ENCODE measurements at regions not wholly inside any gene's neighbourhood (a gene's known extent, or its start where the extent isn't known, plus 50 kb on each side); places are given as distances from the start of the nearest gene placed in this dataset.

- Histone ChIP-seq H4K20me1 (ENCODE audit: insufficient read depth, low read length) (no peaks in the 10 kb centered on the region), H3K4me2 (ENCODE audit: low read depth, low read length) (no peak overlapping the region), H3K18ac (ENCODE audit: low read depth, low read length) (no peak overlapping the region), H2BK15ac (ENCODE audit: low read depth, low read length) (no peak overlapping the region), H3K56ac (ENCODE audit: extremely low read depth, insufficient read depth, low read length) (no peak overlapping the region), H2BK20ac (ENCODE audit: low read depth, low read length) (no peak overlapping the region), H2AFZ (replicated peaks; ENCODE audit: low read length, poor library complexity) (no peak overlapping the region), H3K23ac (ENCODE audit: low read depth, low read length) (no peak overlapping the region), H3K14ac (replicated peaks; ENCODE audit: low read depth, low read length) (no peak overlapping the region), H3K36me3 (ENCODE audit: control insufficient read depth, insufficient read depth, low read length) (no peaks in the 10 kb centered on the region), H4K8ac (ENCODE audit: low read depth in 2 of 2, low read length in 2 of 2) (no peak overlapping the region), H3K9me3 (ENCODE audit: control insufficient read depth, insufficient read depth, low read length) (peaks cover 8% of the 10 kb centered on the region; the same call in 1 of the 2 replicates), H2AK9ac (replicated peaks; ENCODE audit: low read depth, low read length, poor library complexity) (no peak overlapping the region), H3K9me1 (ENCODE audit: insufficient read depth, low read length) (no peaks in the 10 kb centered on the region), H4K5ac (ENCODE audit: low read depth, low read length) (no peak overlapping the region), H3K4me3 (ENCODE audit: insufficient read depth, low read depth, low read length) (no peak overlapping the region), H4K91ac (ENCODE audit: insufficient read depth, low read depth, low read length) (no peak overlapping the region), H3K27ac (ENCODE audit: insufficient read depth, low read length) (no peak overlapping the region), H3K9ac (ENCODE audit: low read depth, low read length) (no peak overlapping the region), H2BK5ac (ENCODE audit: low read depth, low read length, poor library complexity, severe bottlenecking) (no peak overlapping the region), H2AK5ac (ENCODE audit: low read depth, low read length) (no peak overlapping the region), H3K4ac (ENCODE audit: low read depth, low read length) (no peak overlapping the region), H3K27me3 (ENCODE audit: control insufficient read depth, insufficient read depth, low read length) (no peaks in the 10 kb centered on the region), H3K4me1 (ENCODE audit: control insufficient read depth, insufficient read depth, low read length) (no peaks in the 10 kb centered on the region), H3K79me1 (ENCODE audit: low read depth in 1 of 2, low read length in 2 of 2) (no peaks in the 10 kb centered on the region), H2BK120ac (ENCODE audit: low read depth, low read length) (no peak overlapping the region)
- no TSS peak for BruUV-seq (replicated peaks)
- dilution Hi-C loops (cut with HindIII; ENCODE audit: low sequenced_read_pairs, unreplicated experiment) = no loop called here
- ChIA-PET POLR2A (ENCODE audit: unreplicated experiment) (no interaction called here), CTCF (interaction anchor here (1.2 kb wide), 1 partner anchor 19 kb away, joined by 3 read pairs; no protein-coding TSS in a partner anchor)
- intact Hi-C loops (cut with micrococcal nuclease) = no loop called here
- in situ Hi-C loops (cut with MboI; ENCODE audit: low sequenced_read_pairs) = no loop called here
- TF ChIP-seq MXI1 (IDR thresholded peaks at IDR 0.05; ENCODE audit: borderline replicate concordance, low read depth, low read length) = no peak
- DNase-seq (no peak), ATAC-seq (ENCODE audit: low read depth) (no peak)
- WGBS, 2 experiments (ENCODE audit: extremely low coverage in 2 of 2, insufficient read length in 1 of 2) = no CpG with 5 or more reads among the region's 8 CpGs
Observed at GRCh38 chr3:137191951-137192350, 234.2 kb downstream of the IL20RB start.
